B cell (primary cell): ENCODE measurements at regions not wholly inside any gene's neighbourhood (a gene's known extent, or its start where the extent isn't known, plus 50 kb on each side); places are given as distances from the start of the nearest gene placed in this dataset.

ENCODE experiments used
- ATAC-seq: fragments of 200-7000 bp; cut with Tn5 transposase; one replicate; pipeline ENCODE4 v1.10.0; 2021; ENCODE audit warnings: low read depth, mild to moderate bottlenecking, moderate number of reproducible peaks, moderate library complexity
- CTCF ChIA-PET: fragments of 350-600 bp; sonication (Branson Sonifier 250); formaldehyde crosslinking; loops from one replicate; lab custom pipeline; 2021; ENCODE audit warnings: antibody characterized with exemption, inconsistent platforms; lab: Charles Lee
- POLR2A ChIA-PET: fragments of 350-600 bp; sonication (Branson Sonifier 250); formaldehyde crosslinking; loops from one replicate; lab custom pipeline; 2021; ENCODE audit warnings: antibody characterized with exemption; lab: Charles Lee
- DNase-seq: peaks from one replicate; pipeline ENCODE4 v3.0.0; 2013
- H2AFZ ChIP-seq: 2 replicates; pipeline ENCODE4 v1.6.1; 2012; ENCODE audit warnings: mild to moderate bottlenecking, low read depth, low read length; ENCODE audit not compliant: insufficient read depth, poor library complexity, severe bottlenecking
- H3K27ac ChIP-seq, 2 donors: 1 replicate in 1 of 2; 2 replicates in 1 of 2; pipeline ENCODE4 v1.5.1; 2012 to 2013; ENCODE audit warnings: low read length in 2 of 2, mild to moderate bottlenecking in 2 of 2, moderate library complexity in 1 of 2
- H3K27me3 ChIP-seq, 4 experiments: fragments of 200-600 bp in 1 of 4; sonication (generic) in 1 of 4; replicated peaks in 1 of 4; 1 replicate in 2 of 4; 2 replicates in 2 of 4; pipeline versions ENCODE4 v1.6.1 to v1.7.0; 2013 to 2016; ENCODE audit warnings: low read length in 3 of 4, mild to moderate bottlenecking in 2 of 4, mixed read lengths in 1 of 4, moderate library complexity in 1 of 4; ENCODE audit not compliant: insufficient read depth in 4 of 4, control insufficient read depth in 3 of 4; ENCODE audit errors: control extremely low read depth in 1 of 4
- H3K36me3 ChIP-seq, 2 experiments: replicated peaks in 1 of 2; 1 replicate in 1 of 2; 2 replicates in 1 of 2; pipeline versions ENCODE4 v1.6.1 to v1.7.1; 2013; ENCODE audit warnings: low read length in 1 of 2; ENCODE audit not compliant: insufficient read depth in 2 of 2, control insufficient read depth in 1 of 2; ENCODE audit errors: control extremely low read depth in 1 of 2, extremely low read depth in 1 of 2
- H3K4me1 ChIP-seq, 2 donors: fragments of 200-600 bp in 1 of 2; sonication (generic) in 1 of 2; 1 replicate in 1 of 2; 2 replicates in 1 of 2; pipeline versions ENCODE4 v1.5.1 to v1.6.1; 2013 to 2017; ENCODE audit warnings: low read length in 2 of 2; ENCODE audit not compliant: control insufficient read depth in 2 of 2, insufficient read depth in 2 of 2
- H3K4me2 ChIP-seq: replicated peaks from 2 replicates; pipeline ENCODE3; 2012; ENCODE audit warnings: mild to moderate bottlenecking, low read depth, low read length; ENCODE audit not compliant: poor library complexity, severe bottlenecking
- H3K4me3 ChIP-seq, 5 experiments: fragments of 200-600 bp in 1 of 5; sonication (generic) in 1 of 5; 1 replicate in 3 of 5; 2 replicates in 2 of 5; pipeline versions ENCODE4 v1.5.1 to v1.7.0; 2011 to 2016; ENCODE audit warnings: low read length in 4 of 5, mild to moderate bottlenecking in 4 of 5, low read depth in 2 of 5, control low read depth in 1 of 5, moderate library complexity in 1 of 5; ENCODE audit not compliant: insufficient read depth in 1 of 5; ENCODE audit errors: control extremely low read depth in 1 of 5, extremely low read depth in 1 of 5
- H3K79me2 ChIP-seq: fragments of 200-600 bp; sonication (generic); one replicate; pipeline ENCODE4 v1.6.0; 2016; ENCODE audit warnings: low read length; ENCODE audit not compliant: control insufficient read depth, insufficient read depth
- H3K9ac ChIP-seq: fragments of 200-600 bp; sonication (generic); 2 replicates; pipeline ENCODE4 v1.6.1; 2017; ENCODE audit warnings: mild to moderate bottlenecking, low read length, moderate library complexity
- H3K9me3 ChIP-seq, 3 donors: one replicate each; pipeline versions ENCODE4 v1.6.1 to v1.7.1; 2013; ENCODE audit warnings: low read length in 2 of 3; ENCODE audit not compliant: control insufficient read depth in 2 of 3, insufficient read depth in 1 of 3; ENCODE audit errors: control extremely low read depth in 1 of 3
- H4K20me1 ChIP-seq: 2 replicates; pipeline ENCODE4 v1.6.0; 2012; ENCODE audit warnings: mild to moderate bottlenecking, low read length; ENCODE audit not compliant: insufficient read depth, control insufficient read depth, poor library complexity, severe bottlenecking
- H3K27ac Mint-ChIP-seq: one replicate; pipeline ENCODE4 v1.8.0; 2021; ENCODE audit warnings: mixed read lengths
- H3K27me3 Mint-ChIP-seq: one replicate; pipeline ENCODE4 v1.8.0; 2021; ENCODE audit warnings: mixed read lengths
- H3K4me1 Mint-ChIP-seq: one replicate; pipeline ENCODE4 v1.8.0; 2021; ENCODE audit warnings: mixed read lengths
- H3K4me3 Mint-ChIP-seq: one replicate; pipeline ENCODE4 v1.8.0; 2021; ENCODE audit warnings: mixed read lengths
- H3K9me3 Mint-ChIP-seq: one replicate; pipeline ENCODE4 v1.8.0; 2022; ENCODE audit warnings: mixed read lengths; ENCODE audit not compliant: insufficient read depth
- CTCF ChIP-seq: fragments of 200-600 bp; IDR thresholded peaks from one replicate; pipeline ENCODE4 v1.8.0; 2022; ENCODE audit warnings: antibody characterized with exemption, mild to moderate bottlenecking
- EZH2 ChIP-seq: IDR thresholded peaks from 2 replicates; pipeline ENCODE4 v1.6.1; 2012; ENCODE audit warnings: borderline replicate concordance, low read depth, mild to moderate bottlenecking, moderate library complexity, low read length; ENCODE audit not compliant: insufficient read depth, poor library complexity, severe bottlenecking
- WGBS: methylation state at CpG from one replicate; pipeline ENCODE4 v1.1.5; 2013; ENCODE audit warnings: missing lambda C conversion rate; ENCODE audit not compliant: insufficient coverage; 5-methylcytosine and 5-hydroxymethylcytosine counted together
- intact Hi-C: fragments of 100-400 bp; cut with micrococcal nuclease; formaldehyde crosslinking; loops from one replicate; pipeline ENCODE4 v1.10.0; 2022

DNA sequence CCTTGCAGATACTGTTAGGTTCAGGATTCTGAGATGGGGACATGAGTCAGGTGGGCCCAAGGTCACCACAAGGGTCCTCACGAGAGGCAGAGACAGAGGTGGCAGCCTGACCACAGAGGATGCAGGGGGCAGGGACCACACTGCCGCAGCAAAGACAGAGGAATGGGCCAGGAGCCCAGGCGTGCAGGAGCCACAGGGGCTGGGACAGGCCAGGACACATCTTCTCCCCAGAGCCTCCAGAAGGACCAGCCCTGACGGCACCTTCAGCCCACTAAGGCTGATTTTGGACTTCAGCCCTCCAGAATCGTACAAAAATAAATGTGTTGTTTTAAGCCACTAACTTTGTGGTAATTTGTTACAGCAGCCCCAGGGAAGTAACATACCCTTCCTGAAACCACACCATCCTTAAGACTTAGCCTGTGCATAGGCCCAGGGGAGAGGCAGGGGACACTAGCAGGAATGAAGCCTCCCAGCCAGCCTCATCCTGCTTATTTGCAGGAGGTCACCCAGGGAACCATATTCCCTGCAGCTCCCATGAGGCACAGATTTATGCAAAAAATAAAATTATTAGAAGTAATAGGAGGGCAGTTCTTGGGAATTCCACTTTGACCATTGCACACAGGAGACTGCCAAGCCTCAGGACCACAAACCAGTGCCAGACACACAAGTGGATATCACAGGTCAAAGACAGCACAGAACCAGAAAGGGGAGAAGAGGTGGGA is 119.3 kb upstream of the CST7 start:
- CTCF ChIA-PET: no interaction called here
- POLR2A ChIA-PET: no interaction called here
- no peaks in the 10 kb centered on the region for H3K9me3 Mint-ChIP-seq
- TF ChIP-seq CTCF: no peak
- no peak for TF ChIP-seq EZH2
- H3K4me1 Mint-ChIP-seq: no peaks in the 10 kb centered on the region
- Histone ChIP-seq H3K36me3 (no peaks in the 10 kb centered on the region), H2AFZ (no peak overlapping the region), H4K20me1 (no peaks in the 10 kb centered on the region), H3K9ac (no peak overlapping the region), H3K9me3 (peaks cover 0 to 3% (median 0%) of the 10 kb centered on the region in 3 donors), H3K27ac (no peak overlapping the region), H3K79me2 (no peaks in the 10 kb centered on the region), H3K27me3 (no peaks in the 10 kb centered on the region), H3K4me2 (no peak overlapping the region), H3K4me3 (no peak overlapping the region), H3K4me1 (no peaks in the 10 kb centered on the region)
- H3K27ac Mint-ChIP-seq: no peak overlapping the region
- WGBS: 82% methylated on average over 3 of the region's 5 CpGs
- intact Hi-C loops: no loop called here
- H3K27me3 Mint-ChIP-seq: peaks cover 6% of the 10 kb centered on the region
- H3K4me3 Mint-ChIP-seq: no peak overlapping the region
- DNase-seq (no peak), ATAC-seq (no peak)

- intact Hi-C loops: no loop called here
- ChIA-PET CTCF (no interaction called here), POLR2A (no interaction called here)
- Histone ChIP-seq H3K27ac (no peak overlapping the region), H4K20me1 (no peaks in the 10 kb centered on the region), H3K9ac (no peak overlapping the region), H3K27me3 (no peaks in the 10 kb centered on the region), H3K79me2 (no peaks in the 10 kb centered on the region), H2AFZ (no peak overlapping the region), H3K4me3 (no peak overlapping the region), H3K4me1 (no peaks in the 10 kb centered on the region), H3K36me3 (no peaks in the 10 kb centered on the region), H3K9me3 (peaks cover 0 to 3% (median 0%) of the 10 kb centered on the region in 3 donors), H3K4me2 (no peak overlapping the region)
- Mint-ChIP-seq H3K9me3 (no peaks in the 10 kb centered on the region), H3K4me1 (no peaks in the 10 kb centered on the region), H3K27me3 (peaks cover 14% of the 10 kb centered on the region), H3K27ac (no peak overlapping the region), H3K4me3 (no peak overlapping the region)
- no peak for DNase-seq
- ATAC-seq: no peak
- WGBS: 80% methylated on average over 1 of the region's 3 CpGs
- TF ChIP-seq CTCF: no peak
- no peak for TF ChIP-seq EZH2
Measured at GRCh38 chr20:24830649-24831048, 118.4 kb upstream of the CST7 start.
